Stimulated activated CD4-positive, alpha-beta T cell treated with anti-CD3 and anti-CD28 coated beads, TNF-alpha, amount 100 ng/mL, for 1 hour (primary cell): ENCODE measurements at regions not wholly inside any gene's neighbourhood (a gene's known extent, or its start where the extent isn't known, plus 50 kb on each side); places are given as distances from the start of the nearest gene placed in this dataset.
A peak's percentile ranks its signal among the peaks of the same experiment; 100 is the strongest.
"Not testable (repeated sequence)": the region's sequence is repeated elsewhere in the genome, so short reads cannot be mapped to it uniquely, and the experiment has no call there.

ENCODE experiments used
- DNase-seq, 3 donors: peaks; one replicate each; pipeline ENCODE4 v3.0.0-alpha.2; 2020; ENCODE audit warnings: low read depth in 3 of 3, low spot score in 1 of 3

DNA sequence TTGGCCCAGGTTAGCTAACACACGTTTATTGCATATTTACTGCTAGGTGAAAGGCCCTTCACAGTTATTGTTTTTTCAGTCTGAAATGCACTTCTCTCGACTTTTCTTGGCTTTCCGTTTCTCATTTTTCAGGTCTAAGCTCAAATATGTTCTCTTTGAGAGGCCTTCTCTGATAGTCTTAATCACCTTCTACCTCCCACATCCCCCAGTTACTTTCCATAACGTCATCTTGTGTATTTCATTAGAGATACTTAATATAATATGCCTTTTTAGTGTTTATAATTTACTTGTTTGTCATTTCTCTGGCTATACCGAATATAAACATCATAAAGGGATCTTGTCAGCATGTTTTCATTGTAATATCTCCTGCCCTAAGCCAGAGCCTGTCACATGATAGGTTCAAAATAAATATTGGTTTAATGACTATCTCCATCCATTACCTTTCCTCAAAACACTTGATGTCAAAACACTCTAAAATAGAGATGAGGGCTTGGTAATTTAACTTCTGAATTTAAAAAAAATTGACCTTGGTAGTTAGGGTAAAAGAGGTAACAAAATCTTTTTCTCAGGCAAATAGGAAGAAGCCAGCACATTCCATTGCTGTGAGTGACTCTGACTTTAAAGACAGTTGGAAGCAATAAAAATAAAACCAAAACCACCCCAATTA lies 168.6 kb upstream of the RFC3 start:
- DNase-seq, result no peak

DNA sequence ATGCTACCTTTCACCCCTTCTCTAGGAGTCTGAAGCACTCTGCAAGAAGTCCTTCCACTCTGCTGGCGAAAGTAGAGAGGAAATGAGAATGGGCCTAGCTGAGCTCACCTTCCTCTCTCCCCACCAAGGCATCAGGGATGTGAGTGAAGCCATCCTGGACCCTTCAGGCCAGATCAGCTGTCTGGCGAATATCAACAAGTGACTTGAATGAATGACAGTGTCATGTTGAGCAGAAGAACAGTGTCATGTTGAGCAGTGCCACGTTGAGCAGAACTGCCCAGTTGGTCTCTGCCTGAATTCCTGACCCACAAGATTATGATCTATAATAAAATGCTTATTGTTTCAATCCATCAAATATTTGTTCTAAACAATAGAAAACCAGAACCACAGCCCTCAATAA lies 166.2 kb upstream of the RFC3 start:
- no peak for DNase-seq

DNA sequence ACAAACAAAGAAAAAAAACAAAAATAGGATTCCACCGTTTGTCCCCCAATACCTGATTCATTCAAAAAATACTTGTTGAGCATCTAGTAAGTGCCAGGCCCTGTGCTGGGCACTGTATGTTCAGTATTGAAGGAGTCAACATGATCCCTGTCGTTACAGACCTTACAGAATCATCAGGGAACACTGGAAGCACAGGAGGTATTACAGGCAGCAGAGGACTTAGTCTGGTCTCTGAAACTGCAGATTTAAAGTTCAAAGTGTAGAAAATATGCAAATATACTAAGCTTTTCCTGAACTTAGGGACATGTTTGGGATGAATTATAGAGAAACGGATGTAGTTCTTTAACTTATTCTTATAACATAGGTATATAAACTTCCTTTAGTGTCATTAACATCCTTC lies 160.7 kb upstream of the RFC3 start:
- DNase-seq, result no peak

DNA sequence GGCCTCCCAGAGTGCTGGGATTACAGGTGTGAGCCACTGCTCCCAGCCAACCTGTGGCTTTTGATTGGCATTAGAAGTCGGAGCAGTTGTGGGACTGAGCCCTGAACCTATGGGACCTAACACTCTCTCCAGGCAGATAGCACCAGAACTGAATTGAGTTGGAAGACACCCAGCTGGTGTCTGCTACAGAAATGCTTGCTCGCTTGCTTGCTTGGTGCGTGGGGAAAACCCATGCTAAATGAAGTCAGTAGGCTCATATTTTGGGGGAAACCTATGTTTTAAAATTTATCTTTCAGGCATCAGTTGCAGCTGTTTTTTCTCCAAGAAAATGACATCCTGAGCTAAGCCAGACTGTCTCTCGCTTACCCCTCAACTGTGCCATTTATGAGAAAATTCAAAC lies 158.5 kb upstream of the RFC3 start:
- DNase-seq, result no peak

DNA sequence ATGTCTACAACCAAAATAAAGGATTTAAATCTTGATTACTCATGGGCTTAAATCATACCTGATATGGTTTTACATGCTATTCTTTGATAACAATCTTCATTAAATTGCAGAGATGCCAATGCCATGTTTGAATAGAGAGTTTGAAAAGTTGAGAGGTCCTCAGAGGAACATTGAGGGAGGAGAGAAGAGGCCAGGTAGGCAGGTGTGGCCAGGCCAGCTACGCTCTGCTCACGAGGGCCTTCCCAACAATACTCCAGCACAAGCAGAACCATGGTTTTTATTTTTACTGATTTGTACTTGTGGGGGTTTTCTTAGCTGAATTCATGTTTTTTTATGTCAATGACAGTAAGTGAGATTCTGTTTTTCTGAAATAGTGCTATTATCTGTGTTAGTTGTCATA lies 158.1 kb upstream of the RFC3 start:
- no peak for DNase-seq

DNA sequence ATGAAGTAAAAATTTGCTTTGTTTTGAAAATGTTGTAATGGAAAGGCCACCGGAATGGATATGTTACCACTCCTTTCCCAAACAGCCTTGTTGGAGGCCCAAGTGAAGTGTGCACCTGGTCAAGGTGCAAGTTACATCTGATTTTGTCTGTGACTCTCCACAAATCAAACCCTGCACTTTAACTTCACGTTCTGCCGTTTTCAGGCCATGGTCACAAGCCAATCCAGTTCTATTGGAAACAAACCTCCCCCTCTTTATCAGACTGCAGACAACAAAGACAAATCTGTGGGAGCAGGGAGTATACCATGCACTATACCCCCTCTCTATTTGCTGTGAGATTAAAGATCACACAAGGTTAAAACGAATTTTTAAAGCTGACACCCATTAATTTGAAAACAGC lies 155.6 kb upstream of the RFC3 start:
- DNase-seq, result no peak

DNA sequence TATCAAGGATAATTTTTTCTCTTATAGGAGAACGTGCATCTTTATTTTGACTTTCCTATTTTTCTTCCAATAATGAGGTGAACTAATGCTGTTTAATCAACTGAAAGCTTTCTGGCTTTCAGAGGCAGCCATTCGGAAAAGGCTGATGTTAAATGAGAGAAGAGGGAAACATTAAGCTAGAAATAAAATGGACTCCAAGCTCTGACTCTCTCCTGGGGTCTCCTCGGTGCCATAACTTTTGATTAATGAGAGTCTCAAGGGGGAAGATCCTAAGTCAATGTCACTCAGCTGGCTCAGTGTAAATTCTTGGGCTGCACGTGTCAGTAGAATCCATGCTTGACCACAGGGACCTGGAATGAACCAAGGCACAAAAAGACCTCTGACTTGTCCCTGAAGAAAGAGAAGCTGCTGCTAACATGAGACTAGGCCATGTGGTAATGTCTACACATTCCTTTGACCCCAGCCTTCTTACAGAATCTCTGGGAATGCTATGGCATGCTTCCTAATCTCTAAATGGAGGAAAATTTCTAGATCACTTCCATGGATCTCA lies 152.2 kb upstream of the RFC3 start:
- DNase-seq, result no peak

DNA sequence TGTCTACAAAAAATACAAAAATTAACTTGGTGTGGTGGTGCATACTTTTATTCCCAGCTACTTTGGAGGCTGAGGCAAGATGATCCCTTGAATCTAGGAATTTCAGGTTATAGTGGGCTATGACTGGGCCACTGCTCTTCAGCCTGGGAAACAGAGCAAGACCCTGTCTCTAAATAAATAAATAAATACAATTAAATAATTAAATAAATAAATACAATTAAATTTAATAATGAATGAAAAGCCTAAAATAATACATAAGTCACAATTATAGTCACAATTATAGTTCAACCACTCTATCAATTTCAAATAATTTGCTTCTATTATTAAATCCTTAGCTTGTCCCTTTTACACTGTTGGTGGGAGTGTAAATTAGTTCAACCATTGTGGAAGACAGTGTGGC lies 146.4 kb upstream of the RFC3 start:
- no peak for DNase-seq

DNA sequence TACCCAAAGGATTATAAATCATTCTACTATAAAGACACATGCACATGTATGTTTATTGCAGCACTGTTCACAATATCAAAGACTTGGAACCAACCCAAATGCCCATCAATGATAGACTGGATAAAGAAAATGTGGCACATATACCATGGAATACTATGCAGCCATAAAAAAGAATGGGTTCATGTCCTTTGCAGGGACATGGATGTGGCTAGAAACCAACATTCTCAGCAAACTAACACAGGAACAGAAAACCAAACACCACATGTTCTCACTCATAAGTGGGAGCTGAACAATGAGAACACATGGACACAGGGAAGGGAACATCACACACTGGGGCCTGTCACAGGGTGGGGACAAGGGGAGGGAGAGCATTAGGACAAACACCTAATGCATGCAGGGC lies 145.9 kb upstream of the RFC3 start:
- not testable (repeated sequence) for DNase-seq

DNA sequence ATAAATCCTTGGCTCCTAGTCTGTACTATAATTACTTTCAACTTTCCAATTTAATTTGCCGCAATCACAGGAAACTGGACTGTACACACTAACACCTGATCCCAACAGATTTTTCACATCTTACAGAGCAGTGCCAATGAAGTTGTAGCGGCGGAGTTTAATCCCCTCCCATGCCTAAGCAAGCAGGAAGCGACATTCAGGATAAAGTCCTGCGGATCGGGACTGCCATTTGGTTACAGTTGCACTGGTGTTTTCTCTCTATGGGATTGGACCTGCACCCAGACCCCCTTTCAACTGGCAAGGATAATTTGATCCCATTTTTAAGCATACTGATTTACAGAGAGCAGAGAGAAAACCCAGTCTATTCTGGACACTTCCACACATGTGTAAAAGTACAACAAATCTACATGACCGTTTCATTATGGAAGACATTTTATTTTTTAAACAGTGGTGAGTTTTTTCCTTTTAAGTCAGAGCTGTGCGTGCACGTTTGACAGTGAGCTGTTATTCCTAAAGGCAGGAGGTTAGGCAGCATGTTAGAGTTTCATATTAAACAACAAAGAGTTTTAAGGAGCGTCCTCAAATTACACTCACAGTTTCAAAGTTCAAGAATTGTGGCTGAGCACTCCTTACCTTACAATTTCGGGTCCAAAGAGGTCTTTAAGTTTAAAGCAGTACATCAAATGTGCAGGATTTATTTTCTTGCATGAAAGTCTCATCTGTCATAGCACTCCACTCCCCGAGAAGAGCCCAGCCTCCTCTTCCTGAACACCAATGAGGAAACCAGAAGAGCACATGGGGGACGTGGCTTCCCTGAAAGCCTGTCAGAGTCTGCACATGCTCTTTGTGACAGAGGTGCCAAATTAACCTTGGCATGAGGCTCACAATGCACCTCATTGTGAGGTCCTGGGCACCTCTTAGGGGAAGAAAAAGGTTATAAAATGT lies 141.6 kb upstream of the RFC3 start:
- DNase-seq, result no peak

DNA sequence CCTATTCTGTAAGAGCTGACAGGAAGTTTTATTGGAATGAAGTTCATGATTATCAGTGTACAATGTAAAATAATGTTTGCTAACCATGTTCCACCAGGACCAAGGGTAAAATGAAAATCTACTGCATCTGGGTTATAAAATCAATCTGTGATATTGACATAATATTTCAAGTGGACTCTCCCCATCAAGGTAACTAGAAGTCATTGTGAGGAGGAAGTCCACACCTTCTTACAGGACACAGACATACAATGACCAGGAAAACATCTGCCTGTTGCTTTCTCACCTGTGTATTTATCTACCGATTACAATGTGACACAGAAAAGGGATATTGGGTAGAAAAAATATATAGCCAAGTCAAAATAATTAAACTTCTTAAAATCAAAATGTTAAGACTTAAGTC lies 140.7 kb upstream of the RFC3 start:
- DNase-seq, result no peak

DNA sequence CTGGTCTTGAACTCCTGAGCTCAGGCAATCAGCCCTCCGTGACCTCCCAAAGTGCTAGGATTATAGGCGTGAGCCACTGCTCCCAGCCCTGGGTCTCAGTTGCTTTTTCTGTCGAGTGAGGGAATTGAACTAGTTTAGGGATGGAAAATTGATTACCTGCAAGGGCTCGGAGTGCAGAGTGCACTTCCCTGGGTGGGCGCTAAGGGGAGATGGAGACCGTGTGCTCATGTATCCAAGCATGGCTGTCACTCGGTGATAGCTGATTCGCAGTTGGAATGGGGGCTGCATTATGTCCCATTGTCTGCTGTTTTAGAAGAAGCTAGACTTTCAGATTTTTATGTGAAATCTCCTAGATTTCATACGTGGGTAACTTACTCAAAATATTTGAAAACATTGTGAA lies 139.9 kb upstream of the RFC3 start:
- DNase-seq, result no peak

DNA sequence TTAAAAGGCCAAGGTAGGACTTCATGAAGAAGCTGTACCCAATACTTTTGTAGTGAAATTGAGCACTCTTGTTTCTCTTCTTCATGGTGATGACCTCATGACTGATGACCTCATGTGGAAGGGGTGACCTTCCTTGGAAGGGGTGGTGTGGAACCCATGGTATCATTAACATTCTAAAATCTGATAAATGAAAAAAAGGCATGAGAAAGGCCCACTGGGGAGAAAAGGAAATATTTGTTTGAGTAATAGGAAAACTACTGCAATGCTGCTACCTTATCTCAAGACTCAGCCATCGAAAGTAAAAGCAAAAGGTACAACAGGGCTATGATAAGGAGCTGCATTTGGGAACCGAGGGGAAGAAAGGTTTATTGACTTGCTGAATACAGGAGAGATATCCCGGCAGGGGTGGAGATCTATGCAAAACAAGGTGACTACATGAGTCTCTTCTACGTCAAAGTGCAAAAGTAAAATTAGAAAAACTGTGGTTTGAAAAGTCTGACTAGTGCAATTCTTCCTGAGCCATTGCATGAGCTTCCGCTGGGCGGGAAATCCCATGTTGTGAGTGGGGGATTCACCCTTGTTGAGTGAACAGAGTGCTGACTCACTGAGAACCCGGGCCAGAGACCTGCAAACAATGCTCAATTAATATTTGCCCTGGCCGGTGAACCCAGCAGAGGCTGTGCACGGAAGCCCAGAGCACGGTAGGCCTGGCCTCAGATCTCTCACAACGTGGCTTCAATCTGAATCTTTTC lies 138.9 kb upstream of the RFC3 start:
- DNase-seq, result peak; percentile 5 to 46 (median 20)

DNA sequence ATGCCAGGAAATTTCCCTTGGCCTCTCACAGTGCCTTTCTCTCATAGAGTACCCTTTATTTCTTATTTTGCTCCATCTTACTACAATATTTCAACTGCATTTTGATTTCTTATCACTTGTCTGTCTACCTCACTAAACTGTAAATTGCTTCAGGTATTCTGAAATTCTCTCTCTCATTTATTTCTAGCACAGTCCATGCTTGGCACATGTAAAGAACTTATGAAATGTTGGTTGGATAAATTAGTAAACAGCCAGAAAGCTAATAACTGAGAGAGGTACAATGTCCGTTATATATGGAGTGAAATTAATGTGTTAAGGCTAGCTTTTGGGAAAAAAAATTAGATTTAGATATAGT lies 138.3 kb upstream of the RFC3 start:
- DNase-seq, result no peak

DNA sequence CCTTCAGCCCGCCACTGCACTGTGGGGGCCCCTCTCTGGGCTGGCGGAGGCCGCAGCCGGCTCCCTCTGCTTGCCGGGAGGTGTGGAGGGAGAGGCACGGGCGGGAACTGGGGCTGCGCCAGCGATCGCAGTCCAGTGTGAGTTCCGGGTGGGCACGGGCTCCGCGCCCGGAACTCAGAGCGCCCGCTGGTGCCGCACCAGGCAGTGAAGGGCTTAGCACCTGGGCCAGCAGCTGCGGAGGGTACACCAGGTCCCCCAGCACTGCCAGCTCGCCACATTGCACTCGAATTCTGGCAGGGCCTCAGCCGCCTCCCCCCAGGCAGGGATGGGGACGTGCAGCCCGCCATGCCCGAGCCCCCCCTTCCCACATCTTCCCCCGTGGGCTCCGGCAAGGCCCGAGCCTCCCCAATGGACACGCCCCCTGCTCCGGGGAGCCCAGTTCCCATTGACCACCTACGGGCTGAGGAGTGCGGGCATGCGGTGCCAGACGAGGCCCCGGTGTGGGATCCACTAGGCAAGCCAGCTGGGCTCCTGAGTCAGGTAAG lies 135.9 kb upstream of the RFC3 start:
- DNase-seq, result no peak

DNA sequence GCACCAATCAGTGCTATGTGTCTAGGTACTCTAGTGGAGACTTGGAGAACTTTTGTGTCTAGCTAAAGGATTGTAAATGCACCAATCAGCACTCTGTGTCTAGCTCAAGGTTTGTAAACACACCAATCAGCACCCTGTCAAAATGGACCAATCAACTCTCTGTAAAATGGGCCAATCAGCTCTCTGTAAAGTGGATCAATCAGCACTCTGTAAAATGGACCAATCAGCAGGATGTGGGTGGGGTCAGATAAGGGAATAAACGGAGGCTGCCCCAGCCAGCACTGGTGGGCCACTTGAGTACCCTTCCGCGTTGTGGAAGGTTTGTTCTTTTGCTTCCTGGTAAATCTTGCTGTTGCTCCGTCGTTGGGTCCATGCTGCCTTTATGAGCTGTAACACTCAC lies 135.3 kb upstream of the RFC3 start:
- not testable (repeated sequence) for DNase-seq

DNA sequence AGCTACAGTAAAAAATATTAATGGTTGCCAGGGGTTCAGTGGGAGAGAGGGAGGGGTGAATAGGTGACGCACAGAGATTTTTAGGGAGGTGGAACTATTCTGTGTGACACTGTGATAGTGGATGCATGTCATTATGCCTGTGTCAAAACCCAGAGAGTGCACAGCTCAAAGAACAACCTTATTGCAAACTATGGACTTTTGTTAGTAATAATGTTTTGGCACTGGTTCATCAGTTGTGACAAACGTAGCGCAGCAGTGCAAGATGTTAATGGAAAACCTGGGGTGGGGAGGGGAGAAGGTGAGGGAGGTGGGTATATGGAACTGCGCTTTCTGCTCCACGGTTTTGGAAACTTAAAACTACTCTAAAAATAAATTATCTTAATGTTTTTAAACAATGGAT lies 134.6 kb upstream of the RFC3 start:
- no peak for DNase-seq

DNA sequence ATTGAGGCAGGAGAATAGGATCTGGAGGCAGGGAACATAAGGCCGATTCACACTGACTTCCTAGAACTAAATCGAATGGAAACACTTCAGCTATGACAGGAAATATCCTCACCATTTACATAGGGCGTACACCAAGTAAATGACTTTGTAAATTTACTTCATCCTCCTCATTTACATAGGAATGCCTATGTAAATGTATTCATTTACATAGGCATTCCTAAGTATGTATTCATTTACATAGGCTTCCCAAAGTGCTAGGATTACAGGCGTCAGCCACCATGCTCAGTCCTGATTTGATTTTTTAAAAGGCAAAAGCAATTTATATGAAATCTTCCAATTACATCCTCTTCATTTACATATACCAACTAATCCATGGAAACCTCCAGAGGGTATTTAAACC lies 133.1 kb upstream of the RFC3 start:
- DNase-seq, result no peak

DNA sequence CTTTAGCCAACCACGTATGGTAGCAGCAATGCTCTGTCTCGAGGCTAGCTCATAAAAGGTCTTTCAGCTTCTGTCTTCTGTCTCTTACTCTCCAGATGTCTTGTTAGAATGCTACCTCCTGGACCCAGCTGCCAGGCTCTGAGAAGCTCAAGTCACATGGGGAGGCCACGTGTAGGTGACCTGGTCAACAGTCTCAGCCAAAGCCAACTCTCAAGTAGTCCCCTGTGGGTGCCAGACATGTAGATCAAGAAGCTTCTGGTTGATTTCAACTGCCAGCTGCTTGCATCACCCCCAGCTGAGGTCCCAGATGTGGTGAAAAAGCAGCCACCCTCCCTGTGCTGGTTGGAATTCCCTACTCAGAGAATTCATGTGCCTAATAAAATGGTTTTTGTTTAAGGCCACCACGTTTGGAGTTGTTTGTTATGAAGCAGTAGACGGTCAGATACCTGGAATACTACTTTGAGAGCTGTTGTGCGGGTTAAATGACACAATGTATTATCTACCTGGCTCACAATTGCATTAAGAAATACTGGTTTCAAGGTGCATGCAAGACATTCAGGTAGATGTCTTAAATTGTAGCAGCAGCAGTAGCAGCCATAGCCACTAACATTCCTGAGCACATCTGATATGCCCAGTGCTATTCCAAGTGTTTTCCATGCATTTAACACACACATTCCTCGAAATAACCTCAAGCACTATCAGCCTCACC lies 131.0 kb upstream of the RFC3 start:
- DNase-seq, result no peak

DNA sequence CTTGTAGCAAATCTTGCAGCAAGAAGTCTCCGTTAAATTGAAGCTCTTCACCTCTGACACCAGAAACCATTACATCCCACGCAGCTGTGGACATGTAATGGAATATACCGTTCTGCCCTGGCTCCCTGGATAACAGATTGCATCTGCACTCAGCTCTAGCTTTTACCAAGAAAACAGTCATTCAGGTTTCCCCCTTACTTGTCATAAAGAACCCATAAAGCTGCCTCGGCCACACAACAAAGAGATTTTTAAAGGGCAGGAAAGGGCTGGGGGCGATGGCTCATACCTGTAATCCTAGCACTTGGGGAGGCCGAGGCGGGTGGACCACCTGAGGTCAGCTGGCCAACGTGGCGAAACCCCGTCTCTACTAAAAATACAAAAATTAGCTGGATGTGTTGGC lies 127.6 kb upstream of the RFC3 start:
- no peak for DNase-seq

DNA sequence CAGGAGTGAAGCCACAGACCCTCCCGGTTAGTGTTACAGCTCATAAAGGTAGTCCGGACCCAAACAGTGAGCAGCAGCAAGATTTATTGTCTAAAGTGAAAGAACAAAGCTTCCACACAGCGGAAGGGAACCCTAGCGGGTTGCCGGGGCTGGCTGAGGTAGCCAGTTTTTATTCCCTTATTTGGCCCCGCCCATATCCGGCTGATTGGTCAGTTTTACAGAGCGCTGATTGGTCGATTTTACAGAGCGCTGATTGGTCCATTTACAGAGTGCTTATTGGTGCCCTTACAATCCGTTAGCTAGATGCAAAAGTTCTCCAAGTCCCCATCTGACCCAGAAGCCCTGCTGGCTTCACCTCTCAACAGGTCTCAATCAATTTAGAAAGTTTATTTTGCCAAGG lies 126.0 kb upstream of the RFC3 start:
- DNase-seq, result no peak
